Thyroid gland (tissue), 4 donors: ENCODE measurements at regions not wholly inside any gene's neighbourhood (a gene's known extent, or its start where the extent isn't known, plus 50 kb on each side); places are given as distances from the start of the nearest gene placed in this dataset.

Source experiments
- DNase-seq, 2 donors: peaks; one replicate each; pipeline ENCODE4 v3.0.0-alpha.2; 2019
- H3K27ac ChIP-seq, 3 donors: fragments of 200-600 bp; sonication (generic); 1 replicate in 2 of 3; 2 replicates in 1 of 3; pipeline ENCODE4 v1.5.1; 2016 to 2019; ENCODE audit warnings: mild to moderate bottlenecking in 1 of 3, moderate library complexity in 1 of 3
- H3K27me3 ChIP-seq: fragments of 200-600 bp; sonication (generic); one replicate; pipeline ENCODE4 v1.5.1; 2019
- H3K36me3 ChIP-seq, 2 donors: fragments of 200-600 bp; sonication (generic); one replicate each; pipeline ENCODE4 v1.5.1; 2016 to 2019
- H3K4me1 ChIP-seq, 2 donors: fragments of 200-600 bp; sonication (generic); one replicate each; pipeline ENCODE4 v1.5.1; 2017 to 2019
- H3K4me3 ChIP-seq, 3 donors: fragments of 200-600 bp; sonication (generic); replicated peaks in 1 of 3; 1 replicate in 2 of 3; 2 replicates in 1 of 3; pipeline ENCODE4 v1.5.1; 2016; ENCODE audit warnings: mild to moderate bottlenecking in 1 of 3
- H3K9me3 ChIP-seq: fragments of 200-600 bp; sonication (generic); one replicate; pipeline ENCODE4 v1.5.1; 2017
- CTCF ChIP-seq, 6 experiments: fragments of 200-600 bp in 3 of 6; fragments of 450-650 bp in 3 of 6; sonication (generic) in 3 of 6; IDR thresholded peaks; one replicate each; pipeline ENCODE4 v1.5.1; 2016 to 2019; ENCODE audit warnings: antibody characterized with exemption in 6 of 6, mild to moderate bottlenecking in 2 of 6, inconsistent platforms in 1 of 6, moderate library complexity in 1 of 6
- POLR2A ChIP-seq, 2 donors: fragments of 450-650 bp; IDR thresholded peaks; one replicate each; pipeline ENCODE4 v1.6.1; 2017; ENCODE audit warnings: antibody characterized with exemption in 2 of 2, mild to moderate bottlenecking in 2 of 2, moderate library complexity in 1 of 2
- WGBS, 2 donors: methylation state at CpG; one replicate each; pipeline ENCODE4 v1.1.5; 2017; 5-methylcytosine and 5-hydroxymethylcytosine counted together
- intact Hi-C: fragments of 100-400 bp; cut with DNase I; formaldehyde crosslinking; loops from one replicate; pipeline ENCODE4 v1.15.1; 2023

- Histone ChIP-seq H3K9me3 (no peaks in the 10 kb centered on the region), H3K36me3 (no peaks in the 10 kb centered on the region), H3K4me3 (no peak overlapping the region), H3K4me1 (peaks cover 0 to 10% of the 10 kb centered on the region in 2 donors), H3K27ac (no peak overlapping the region), H3K27me3 (no peaks in the 10 kb centered on the region)
- 63 to 82% methylated on average over 5 of the region's 5 CpGs for WGBS, 2 donors
- DNase-seq, result no peak
- intact Hi-C loops, result no loop called here
- TF ChIP-seq POLR2A (IDR thresholded peaks at IDR 0.05) (no peak), CTCF (IDR thresholded peaks at IDR 0.05) (no peak)
Measured at GRCh38 chr2:47651296-47651695, 80.5 kb upstream of the KCNK12 start.

GRCh38 chr2:47650001-47650535 is 79.3 kb upstream of the KCNK12 start:
- Histone ChIP-seq H3K27me3 (no peaks in the 10 kb centered on the region), H3K27ac (no peak overlapping the region), H3K9me3 (no peaks in the 10 kb centered on the region), H3K36me3 (no peaks in the 10 kb centered on the region), H3K4me1 (peaks cover 0 to 7% of the 10 kb centered on the region in 2 donors), H3K4me3 (no peak overlapping the region)
- intact Hi-C loops, result no loop called here
- no peak for DNase-seq
- WGBS, 2 donors, result 80 to 90% methylated on average over 9 of the region's 9 CpGs
- TF ChIP-seq CTCF (IDR thresholded peaks at IDR 0.05), result no peak
- TF ChIP-seq POLR2A (IDR thresholded peaks at IDR 0.05), result no peak

GRCh38 chr2:47645246-47645645 is 74.5 kb upstream of the KCNK12 start:
- Histone ChIP-seq H3K4me1 (no peaks in the 10 kb centered on the region), H3K4me3 (no peak overlapping the region), H3K9me3 (no peaks in the 10 kb centered on the region), H3K27ac (no peak overlapping the region), H3K36me3 (no peaks in the 10 kb centered on the region), H3K27me3 (no peaks in the 10 kb centered on the region)
- 22 to 40% methylated on average over 1 of the region's 1 CpG for WGBS, 2 donors
- no peak for TF ChIP-seq CTCF (IDR thresholded peaks at IDR 0.05)
- TF ChIP-seq POLR2A (IDR thresholded peaks at IDR 0.05), result no peak
- no peak for DNase-seq
- intact Hi-C loops, result no loop called here

GRCh38 chr2:47644351-47644750 is 73.6 kb upstream of the KCNK12 start:
- H3K4me3 ChIP-seq, result no peak overlapping the region
- H3K36me3 ChIP-seq, result no peaks in the 10 kb centered on the region
- no peak for TF ChIP-seq POLR2A (IDR thresholded peaks at IDR 0.05)
- TF ChIP-seq CTCF (IDR thresholded peaks at IDR 0.05), result no peak
- WGBS, 2 donors, result 67 to 75% methylated on average over 4 of the region's 4 CpGs
- no peaks in the 10 kb centered on the region for H3K4me1 ChIP-seq
- intact Hi-C loops, result no loop called here
- H3K27ac ChIP-seq, result no peak overlapping the region
- no peaks in the 10 kb centered on the region for H3K9me3 ChIP-seq
- DNase-seq, result peak; percentile 54 to 58
- H3K27me3 ChIP-seq, result no peaks in the 10 kb centered on the region

DNA sequence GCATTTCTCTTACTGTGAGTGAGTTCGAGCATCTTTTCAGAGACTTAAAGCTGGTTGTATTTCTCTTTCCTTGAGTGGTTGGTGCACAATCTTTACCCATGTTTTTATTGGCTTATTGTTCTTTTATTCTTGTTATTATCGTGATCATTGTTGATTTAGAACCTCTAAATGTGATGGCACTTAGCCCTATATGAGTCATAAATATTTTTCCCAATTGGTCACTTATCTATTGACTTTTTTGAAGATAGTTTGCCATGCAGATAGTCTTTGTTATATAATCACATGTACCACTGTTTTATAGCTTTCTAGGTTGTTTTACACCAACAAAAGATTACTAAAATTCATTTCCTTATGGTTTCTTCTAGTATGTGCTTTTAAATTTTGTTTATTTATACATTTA is 70.6 kb upstream of the KCNK12 start:
- intact Hi-C loops, result no loop called here
- TF ChIP-seq POLR2A (IDR thresholded peaks at IDR 0.05), result no peak
- no peak for TF ChIP-seq CTCF (IDR thresholded peaks at IDR 0.05)
- Histone ChIP-seq H3K4me3 (no peak overlapping the region), H3K36me3 (no peaks in the 10 kb centered on the region), H3K4me1 (no peaks in the 10 kb centered on the region), H3K27me3 (no peaks in the 10 kb centered on the region), H3K9me3 (no peaks in the 10 kb centered on the region), H3K27ac (no peak overlapping the region)
- DNase-seq, result no peak
- WGBS, 2 donors, result 52 to 66% methylated on average over 2 of the region's 2 CpGs
